Colonic mucosa (tissue), 4 donors: ENCODE measurements at regions not wholly inside any gene's neighbourhood (a gene's known extent, or its start where the extent isn't known, plus 50 kb on each side); places are given as distances from the start of the nearest gene placed in this dataset.
"Not testable (repeated sequence)": the region's sequence is repeated elsewhere in the genome, so short reads cannot be mapped to it uniquely, and the experiment has no call there.

Experiments used
- DNase-seq: peaks from one replicate; pipeline ENCODE4 v3.0.0-alpha.2; 2020
- H3K27ac ChIP-seq: fragments of 200-600 bp; one replicate; pipeline ENCODE4 v1.8.0; 2021
- H3K27me3 ChIP-seq: fragments of 200-600 bp; one replicate; pipeline ENCODE4 v1.8.0; 2021
- H3K36me3 ChIP-seq: fragments of 200-600 bp; one replicate; pipeline ENCODE4 v1.8.0; 2021
- H3K4me1 ChIP-seq: fragments of 200-600 bp; one replicate; pipeline ENCODE4 v1.8.0; 2021; ENCODE audit warnings: mild to moderate bottlenecking
- H3K4me3 ChIP-seq: fragments of 200-600 bp; one replicate; pipeline ENCODE4 v1.8.0; 2021
- H3K9ac ChIP-seq, 2 donors: one replicate each; pipeline ENCODE4 v1.7.0; 2013; ENCODE audit warnings: control low read depth in 2 of 2, low read depth in 2 of 2, low read length in 2 of 2
- H3K9me3 ChIP-seq: fragments of 200-600 bp; one replicate; pipeline ENCODE4 v1.8.0; 2021
- CTCF ChIP-seq: fragments of 200-600 bp; IDR thresholded peaks from one replicate; pipeline ENCODE4 v1.8.0; 2022; ENCODE audit warnings: antibody characterized with exemption, mild to moderate bottlenecking
- intact Hi-C: fragments of 100-400 bp; cut with DNase I; formaldehyde crosslinking; loops from one replicate; pipeline ENCODE4 v1.14.1; 2022
- donor health status: healthy.
- donor health status: DM: no; HTN: no; CAD: no.
- donor health status: DM: no; HTN: no; CAD: no.

DNA sequence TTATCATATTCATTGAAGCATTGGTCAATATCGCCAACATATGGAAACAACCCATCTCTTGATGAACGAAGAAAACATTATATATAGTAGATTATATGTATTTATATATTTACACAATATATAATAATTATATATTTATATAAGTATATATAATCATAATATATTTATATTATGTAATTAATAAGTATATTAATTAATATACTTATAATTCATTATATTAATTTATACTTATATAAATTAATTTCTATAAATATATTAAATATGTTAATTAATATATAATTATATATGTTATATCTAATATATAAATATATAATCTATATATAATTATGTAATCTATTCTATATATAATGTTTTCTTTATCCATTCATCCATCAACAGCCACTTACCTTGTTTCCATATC is 69.0 kb upstream of the SRD5A3 start:
- no peak for DNase-seq
- TF ChIP-seq CTCF = no peak
- Histone ChIP-seq H3K9ac (no peak overlapping the region), H3K27ac (no peak overlapping the region), H3K36me3 (no peaks in the 10 kb centered on the region), H3K4me1 (peaks cover 3% of the 10 kb centered on the region), H3K9me3 (no peaks in the 10 kb centered on the region), H3K4me3 (no peak overlapping the region), H3K27me3 (no peaks in the 10 kb centered on the region)
- intact Hi-C loops = no loop called here

DNA sequence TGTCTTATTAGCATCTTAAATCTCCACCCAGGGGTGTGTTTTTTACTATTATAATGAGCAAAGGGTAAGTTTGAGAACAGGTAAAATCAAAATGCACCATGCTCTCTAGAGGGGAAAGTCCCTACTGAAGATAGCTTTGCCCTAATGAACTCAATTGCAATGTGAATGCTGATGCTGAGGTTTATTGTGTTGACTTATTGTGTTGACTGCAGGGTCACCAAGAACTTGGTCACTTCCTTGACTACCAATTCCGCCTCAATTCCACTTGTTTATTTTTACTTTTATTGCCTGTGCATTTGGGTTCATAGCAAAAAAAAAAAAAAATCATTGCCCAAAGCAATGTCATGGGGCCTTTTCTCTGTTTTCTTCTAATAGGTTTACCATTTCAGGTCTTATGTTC is 67.7 kb upstream of the SRD5A3 start:
- intact Hi-C loops = no loop called here
- H3K27ac ChIP-seq = no peak overlapping the region
- peaks cover 3% of the 10 kb centered on the region for H3K4me1 ChIP-seq
- no peak overlapping the region for H3K9ac ChIP-seq
- no peaks in the 10 kb centered on the region for H3K9me3 ChIP-seq
- DNase-seq = peak; percentile 24
- no peaks in the 10 kb centered on the region for H3K27me3 ChIP-seq
- TF ChIP-seq CTCF = no peak
- no peaks in the 10 kb centered on the region for H3K36me3 ChIP-seq
- H3K4me3 ChIP-seq = no peak overlapping the region

- H3K9ac ChIP-seq, DNase-seq, H3K27me3 ChIP-seq, H3K4me1 ChIP-seq, intact Hi-C loops, H3K9me3 ChIP-seq, H3K4me3 ChIP-seq, H3K27ac ChIP-seq, H3K36me3 ChIP-seq: not testable (repeated sequence)
These were observed 65.6 kb upstream of the SRD5A3 start for GRCh38 chr4:55280474-55280873.

- DNase-seq, H3K9ac ChIP-seq, H3K27ac ChIP-seq, H3K4me3 ChIP-seq, intact Hi-C loops, H3K27me3 ChIP-seq, H3K36me3 ChIP-seq, H3K4me1 ChIP-seq, H3K9me3 ChIP-seq: not testable (repeated sequence)
These were observed 64.8 kb upstream of the SRD5A3 start for GRCh38 chr4:55281118-55281683.

GRCh38 chr4:55284331-55284730 is 61.7 kb upstream of the SRD5A3 start:
- Histone ChIP-seq H3K36me3 (no peaks in the 10 kb centered on the region), H3K9ac (no peak overlapping the region), H3K9me3 (no peaks in the 10 kb centered on the region), H3K27ac (no peak overlapping the region), H3K27me3 (no peaks in the 10 kb centered on the region), H3K4me3 (no peak overlapping the region), H3K4me1 (no peaks in the 10 kb centered on the region)
- DNase-seq = no peak
- intact Hi-C loops = no loop called here
- no peak for TF ChIP-seq CTCF

GRCh38 chr4:55291227-55291640 is 54.8 kb upstream of the SRD5A3 start:
- Histone ChIP-seq H3K9ac (no peak overlapping the region), H3K27me3 (no peaks in the 10 kb centered on the region), H3K4me1 (no peaks in the 10 kb centered on the region), H3K9me3 (no peaks in the 10 kb centered on the region), H3K36me3 (no peaks in the 10 kb centered on the region), H3K4me3 (no peak overlapping the region), H3K27ac (no peak overlapping the region)
- intact Hi-C loops = no loop called here
- DNase-seq = no peak
- TF ChIP-seq CTCF = no peak
